Endothelial cell of umbilical vein (primary cell): ENCODE measurements at regions not wholly inside any gene's neighbourhood (a gene's known extent, or its start where the extent isn't known, plus 50 kb on each side); places are given as distances from the start of the nearest gene placed in this dataset.

Source experiments
- BruUV-seq: library from RNA; stranded (reverse); fragments of 400-500 nt; replicated peaks from 2 replicates; lab custom pipeline; 2021; lab: Mats Ljungman, UMichigan
- CTCF ChIA-PET: fragments of 300-600, 350-600 bp; sonication (Branson Sonifier 250); formaldehyde crosslinking; loops from one replicate; lab custom pipeline; 2021; ENCODE audit warnings: antibody characterized with exemption, inconsistent platforms; lab: Charles Lee
- POLR2A ChIA-PET: fragments of 300-600, 350-600 bp; sonication (Branson Sonifier 250); formaldehyde crosslinking; loops from one replicate; lab custom pipeline; 2021; ENCODE audit warnings: antibody characterized with exemption, inconsistent platforms; lab: Charles Lee
- DNase-seq: peaks from one replicate; pipeline ENCODE4 v3.0.0-alpha.2; 2011; ENCODE audit warnings: low read depth, low spot score
- FAIRE-seq: peaks from 2 replicates; lab custom pipeline; 2011; peaks lifted over from hg19 to GRCh38; lab: Jason Lieb, UNC
- H2AFZ ChIP-seq: 2 replicates; pipeline ENCODE4 v1.6.0; 2012; ENCODE audit warnings: low read depth, low read length, control low read depth, inconsistent platforms
- H3K27ac ChIP-seq: 2 replicates; pipeline ENCODE4 v1.5.1; 2011; ENCODE audit warnings: low read depth, mild to moderate bottlenecking, control low read depth, low read length, moderate library complexity; ENCODE audit not compliant: insufficient read depth
- H3K27me3 ChIP-seq, 2 experiments: 2 replicates each; pipeline versions ENCODE4 v1.6.0 to v1.6.1; 2011; ENCODE audit warnings: low read length in 2 of 2, mixed read lengths in 1 of 2; ENCODE audit not compliant: control insufficient read depth in 2 of 2, insufficient read depth in 2 of 2
- H3K36me3 ChIP-seq, 2 experiments: 2 replicates in 1 of 2; 3 replicates in 1 of 2; pipeline ENCODE4 v1.5.1; 2011; ENCODE audit warnings: low read length in 2 of 2, mild to moderate bottlenecking in 1 of 2, moderate library complexity in 1 of 2; ENCODE audit not compliant: control insufficient read depth in 2 of 2, insufficient read depth in 2 of 2; ENCODE audit errors: extremely low read depth in 1 of 2
- H3K4me1 ChIP-seq: 3 replicates; pipeline ENCODE4 v1.5.1; 2011; ENCODE audit warnings: mild to moderate bottlenecking, low read length; ENCODE audit not compliant: control insufficient read depth, insufficient read depth; ENCODE audit errors: extremely low read depth
- H3K4me2 ChIP-seq: 2 replicates; pipeline ENCODE4 v1.6.1; 2011; ENCODE audit warnings: low read length, control low read depth, mixed read lengths; ENCODE audit not compliant: insufficient read depth
- H3K4me3 ChIP-seq, 3 experiments: fragments of 200-600 bp in 1 of 3; sonication (generic), shearing (Covaris generic) in 1 of 3; replicated peaks in 1 of 3; 2 replicates each; pipeline ENCODE4 v1.5.1; 2011 to 2016; ENCODE audit warnings: control low read depth in 3 of 3, low read length in 3 of 3, mild to moderate bottlenecking in 2 of 3, inconsistent platforms in 1 of 3, low read depth in 1 of 3, moderate library complexity in 1 of 3; ENCODE audit not compliant: insufficient read depth in 1 of 3
- H3K79me2 ChIP-seq: 2 replicates; pipeline ENCODE4 v1.6.0; 2012; ENCODE audit warnings: low read length, inconsistent platforms; ENCODE audit not compliant: control insufficient read depth, insufficient read depth
- H3K9ac ChIP-seq: replicated peaks from 2 replicates; pipeline ENCODE3; 2011; ENCODE audit warnings: low read length, control low read depth; ENCODE audit not compliant: insufficient read depth; ENCODE audit errors: extremely low read depth
- H3K9me1 ChIP-seq: replicated peaks from 3 replicates; pipeline ENCODE4 v1.6.0; 2011; ENCODE audit warnings: mild to moderate bottlenecking, low read length; ENCODE audit not compliant: control insufficient read depth, insufficient read depth; ENCODE audit errors: extremely low read depth
- H3K9me3 ChIP-seq: replicated peaks from 2 replicates; pipeline ENCODE4 v1.5.1; 2012; ENCODE audit warnings: low read length, inconsistent platforms; ENCODE audit not compliant: control insufficient read depth, insufficient read depth
- H4K20me1 ChIP-seq: replicated peaks from 2 replicates; pipeline ENCODE3; 2011; ENCODE audit warnings: mild to moderate bottlenecking, low read length; ENCODE audit not compliant: control insufficient read depth, insufficient read depth; ENCODE audit errors: extremely low read depth
- EZH2 ChIP-seq: IDR thresholded peaks from 2 replicates; pipeline ENCODE4 v1.6.1; 2012; ENCODE audit warnings: borderline replicate concordance, low read depth, mild to moderate bottlenecking, moderate library complexity, low read length, inconsistent platforms; ENCODE audit not compliant: severe bottlenecking
- FOS ChIP-seq: IDR thresholded peaks from 2 replicates; pipeline ENCODE4 v1.6.1; 2011; ENCODE audit warnings: mild to moderate bottlenecking, low read length, moderate library complexity, borderline replicate concordance; ENCODE audit not compliant: insufficient read depth
- GATA2 ChIP-seq: IDR thresholded peaks from 2 replicates; pipeline ENCODE4 v1.7.0; 2011; ENCODE audit warnings: low read depth, mild to moderate bottlenecking, moderate library complexity, mixed read lengths, low read length; ENCODE audit not compliant: insufficient read length, insufficient read depth
- JUN ChIP-seq: IDR thresholded peaks from 2 replicates; pipeline ENCODE4 v1.6.1; 2011; ENCODE audit warnings: borderline replicate concordance, low read depth; ENCODE audit not compliant: insufficient read length, insufficient read depth
- MYC ChIP-seq: IDR thresholded peaks from one replicate; pipeline ENCODE4 v1.6.1; 2011; ENCODE audit warnings: mild to moderate bottlenecking, low read depth, low read length
- POLR2A ChIP-seq: IDR thresholded peaks from 2 replicates; pipeline ENCODE4 v1.6.1; 2012; ENCODE audit warnings: low read depth, mild to moderate bottlenecking, control low read depth, low read length
- POLR2AphosphoS5 ChIP-seq: IDR thresholded peaks from 2 replicates; pipeline ENCODE4 v1.6.1; 2012; ENCODE audit warnings: low read depth, mild to moderate bottlenecking, control low read depth, low read length, moderate library complexity; ENCODE audit not compliant: insufficient read depth
- dilution Hi-C: fragments of 300-500 bp; cut with MboI; formaldehyde crosslinking; loops from one replicate; pipeline ENCODE4 v1.15.0; 2019; ENCODE audit warnings: low sequenced_read_pairs; ENCODE audit not compliant: extremely low pct_ligation_motif_present
- intact Hi-C: fragments of 100-400 bp; cut with micrococcal nuclease; formaldehyde crosslinking; loops from one replicate; pipeline ENCODE4 v1.10.0; 2022
- TF ChIP-seq, protein P1 (sequence below): IDR thresholded peaks from 2 replicates; pipeline ENCODE4 v1.6.1; 2011; ENCODE audit not compliant: insufficient read depth, insufficient read length
- TF ChIP-seq, protein P2 (sequence below), 2 donors: IDR thresholded peaks; 1 replicate in 1 of 2; 2 replicates in 1 of 2; pipeline ENCODE4 v1.5.1; 2011; ENCODE audit warnings: low read length in 2 of 2, mild to moderate bottlenecking in 2 of 2, moderate library complexity in 2 of 2, control low read depth in 1 of 2, inconsistent platforms in 1 of 2, low read depth in 1 of 2; ENCODE audit not compliant: insufficient read depth in 1 of 2; ENCODE audit errors: extremely low read depth in 1 of 2

DNA sequence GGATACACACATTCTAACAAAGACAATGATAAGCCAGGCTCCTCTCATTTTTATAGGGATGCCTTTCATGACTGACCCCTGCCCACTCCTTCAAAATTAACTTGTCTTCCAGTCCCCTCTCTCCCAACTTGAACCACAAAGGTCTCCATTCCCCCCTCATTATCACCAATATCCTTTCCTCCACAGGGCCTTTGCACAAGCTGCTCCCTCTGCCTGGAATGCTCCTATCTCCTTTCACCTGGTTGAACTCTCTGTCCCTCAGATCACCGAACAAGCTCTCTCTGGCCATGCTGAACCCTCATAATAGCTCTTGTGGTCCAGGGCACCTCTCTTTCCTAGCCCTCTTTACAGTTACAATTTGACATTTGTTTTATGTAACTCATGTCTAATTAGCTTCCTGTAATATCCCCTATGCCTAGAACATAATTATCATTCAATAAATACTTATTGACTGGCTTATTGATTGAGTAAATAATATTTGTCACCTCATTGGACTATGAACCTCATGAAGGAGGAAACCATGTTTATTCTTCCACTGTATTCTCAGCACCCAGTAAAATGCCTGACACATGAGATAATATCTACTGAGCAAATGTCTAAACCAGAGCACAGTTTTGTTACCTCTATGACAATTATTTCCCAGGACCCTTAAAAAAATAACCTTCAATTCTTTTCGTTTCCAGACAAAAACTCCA lies 266.3 kb upstream of the RASGEF1B start:
- peaks cover 0 to 3% of the 10 kb centered on the region in 2 experiments for H3K27me3 ChIP-seq
- ChIA-PET CTCF (no interaction called here), POLR2A (no interaction called here)
- H3K79me2 ChIP-seq = no peaks in the 10 kb centered on the region
- intact Hi-C loops (no loop called here), dilution Hi-C loops (no loop called here)
- no peaks in the 10 kb centered on the region for H3K36me3 ChIP-seq
- no peak overlapping the region for H3K4me3 ChIP-seq
- no peak overlapping the region for H2AFZ ChIP-seq
- no peaks in the 10 kb centered on the region for H3K9me1 ChIP-seq
- BruUV-seq = no TSS peak
- H3K9me3 ChIP-seq = no peaks in the 10 kb centered on the region
- H3K9ac ChIP-seq = no peak overlapping the region
- DNase-seq (no peak), FAIRE-seq (no peak)
- no peaks in the 10 kb centered on the region for H4K20me1 ChIP-seq
- TF ChIP-seq POLR2AphosphoS5 (no peak), FOS (no peak), JUN (no peak), GATA2 (no peak), POLR2A (no peak), EZH2 (no peak), MYC (no peak)
- TF ChIP-seq, protein P1, sequence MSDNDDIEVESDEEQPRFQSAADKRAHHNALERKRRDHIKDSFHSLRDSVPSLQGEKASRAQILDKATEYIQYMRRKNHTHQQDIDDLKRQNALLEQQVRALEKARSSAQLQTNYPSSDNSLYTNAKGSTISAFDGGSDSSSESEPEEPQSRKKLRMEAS = no peak
- TF ChIP-seq, protein P2, sequence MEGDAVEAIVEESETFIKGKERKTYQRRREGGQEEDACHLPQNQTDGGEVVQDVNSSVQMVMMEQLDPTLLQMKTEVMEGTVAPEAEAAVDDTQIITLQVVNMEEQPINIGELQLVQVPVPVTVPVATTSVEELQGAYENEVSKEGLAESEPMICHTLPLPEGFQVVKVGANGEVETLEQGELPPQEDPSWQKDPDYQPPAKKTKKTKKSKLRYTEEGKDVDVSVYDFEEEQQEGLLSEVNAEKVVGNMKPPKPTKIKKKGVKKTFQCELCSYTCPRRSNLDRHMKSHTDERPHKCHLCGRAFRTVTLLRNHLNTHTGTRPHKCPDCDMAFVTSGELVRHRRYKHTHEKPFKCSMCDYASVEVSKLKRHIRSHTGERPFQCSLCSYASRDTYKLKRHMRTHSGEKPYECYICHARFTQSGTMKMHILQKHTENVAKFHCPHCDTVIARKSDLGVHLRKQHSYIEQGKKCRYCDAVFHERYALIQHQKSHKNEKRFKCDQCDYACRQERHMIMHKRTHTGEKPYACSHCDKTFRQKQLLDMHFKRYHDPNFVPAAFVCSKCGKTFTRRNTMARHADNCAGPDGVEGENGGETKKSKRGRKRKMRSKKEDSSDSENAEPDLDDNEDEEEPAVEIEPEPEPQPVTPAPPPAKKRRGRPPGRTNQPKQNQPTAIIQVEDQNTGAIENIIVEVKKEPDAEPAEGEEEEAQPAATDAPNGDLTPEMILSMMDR (IDR thresholded peaks at IDR 0.05; ENCODE audit: extremely low read depth in 1 of 2, insufficient read depth in 1 of 2, low read depth in 1 of 2, low read length in 2 of 2) = no peak
- H3K27ac ChIP-seq = no peak overlapping the region
- H3K4me2 ChIP-seq = no peak overlapping the region
- no peaks in the 10 kb centered on the region for H3K4me1 ChIP-seq
